Embryonic facial prominence (tissue), 1 donor: ENCODE measurements at regions not wholly inside any gene's neighbourhood (a gene's known extent, or its start where the extent isn't known, plus 50 kb on each side); places are given as distances from the start of the nearest gene placed in this dataset.
"Not testable (repeated sequence)": the region's sequence is repeated elsewhere in the genome, so short reads cannot be mapped to it uniquely, and the experiment has no call there.

Source experiments
- DNase-seq: peaks from one replicate; pipeline ENCODE4 v3.0.0-alpha.2; 2016; ENCODE audit errors: extremely low spot score

GRCh38 chr1:60821156-60821555 lies 261.2 kb upstream of the NFIA start:
- DNase-seq = no peak

- no peak for DNase-seq
Observed at GRCh38 chr1:60818969-60819701, 263.2 kb upstream of the NFIA start.

- DNase-seq = no peak
Observed at GRCh38 chr1:60813071-60813470, 269.3 kb upstream of the NFIA start.

GRCh38 chr1:60809204-60809980 lies 273.0 kb upstream of the NFIA start:
- no peak for DNase-seq

GRCh38 chr1:60808676-60809075 lies 273.7 kb upstream of the NFIA start:
- no peak for DNase-seq

GRCh38 chr1:60802884-60803283 lies 279.5 kb upstream of the NFIA start:
- no peak for DNase-seq

GRCh38 chr1:60797351-60797750 lies 285.0 kb upstream of the NFIA start:
- DNase-seq = no peak

- no peak for DNase-seq
Observed at GRCh38 chr1:60791226-60791625, 291.1 kb upstream of the NFIA start.

GRCh38 chr1:60773099-60773498 lies 309.3 kb upstream of the NFIA start:
- DNase-seq = not testable (repeated sequence)

- DNase-seq = no peak
Observed at GRCh38 chr1:60769082-60769481, 313.3 kb upstream of the NFIA start.

GRCh38 chr1:60765204-60765603 lies 317.2 kb upstream of the NFIA start:
- no peak for DNase-seq

- no peak for DNase-seq
Observed at GRCh38 chr1:60764489-60764888, 317.9 kb upstream of the NFIA start.

GRCh38 chr1:60763741-60764140 lies 318.6 kb upstream of the NFIA start:
- no peak for DNase-seq

GRCh38 chr1:60762911-60763310 lies 319.4 kb upstream of the NFIA start:
- DNase-seq = no peak

- no peak for DNase-seq
Observed at GRCh38 chr1:60762176-60762575, 320.2 kb upstream of the NFIA start.

- no peak for DNase-seq
Observed at GRCh38 chr1:60759291-60759690, 323.1 kb upstream of the NFIA start.

- no peak for DNase-seq
Observed at GRCh38 chr1:60757485-60757884, 324.9 kb upstream of the NFIA start.

GRCh38 chr1:60753036-60753900 lies 329.1 kb upstream of the NFIA start:
- no peak for DNase-seq

- no peak for DNase-seq
Observed at GRCh38 chr1:60751306-60751705, 331.1 kb upstream of the NFIA start.

GRCh38 chr1:60747353-60747752 lies 335.0 kb upstream of the NFIA start:
- DNase-seq = no peak

- DNase-seq = no peak
Observed at GRCh38 chr1:60746278-60746791, 336.0 kb upstream of the NFIA start.

GRCh38 chr1:60745484-60745883 lies 336.9 kb upstream of the NFIA start:
- no peak for DNase-seq
